Activated B cell treated with CpG ODN at 0.5 μM for 24 hours (primary cell): ENCODE measurements at regions not wholly inside any gene's neighbourhood (a gene's known extent, or its start where the extent isn't known, plus 50 kb on each side); places are given as distances from the start of the nearest gene placed in this dataset.

ENCODE experiments used
- ATAC-seq: fragments of 200-7000 bp; cut with Tn5 transposase; one replicate; pipeline ENCODE4 v1.10.0; 2021; ENCODE audit warnings: low read depth, mild to moderate bottlenecking, moderate library complexity
- CTCF ChIA-PET: fragments of 350-600 bp; sonication (Branson Sonifier 250); formaldehyde crosslinking; loops from one replicate; lab custom pipeline; 2021; ENCODE audit warnings: antibody characterized with exemption; lab: Charles Lee
- POLR2A ChIA-PET: fragments of 350-600 bp; sonication (Branson Sonifier 250); formaldehyde crosslinking; loops from one replicate; lab custom pipeline; 2021; ENCODE audit warnings: antibody characterized with exemption; lab: Charles Lee
- DNase-seq: peaks from one replicate; pipeline ENCODE4 v3.0.0; 2022
- H3K27ac Mint-ChIP-seq: one replicate; pipeline ENCODE4 v1.8.0; 2020; ENCODE audit warnings: mixed read lengths
- H3K27me3 Mint-ChIP-seq: one replicate; pipeline ENCODE4 v1.8.0; 2021; ENCODE audit warnings: mixed read lengths
- H3K36me3 Mint-ChIP-seq: one replicate; pipeline ENCODE4 v1.8.0; 2021; ENCODE audit warnings: low read depth, mixed read lengths
- H3K4me1 Mint-ChIP-seq: one replicate; pipeline ENCODE4 v1.8.0; 2021; ENCODE audit warnings: mixed read lengths
- H3K4me3 Mint-ChIP-seq: one replicate; pipeline ENCODE4 v1.8.0; 2020; ENCODE audit warnings: mild to moderate bottlenecking, mixed read lengths
- H3K9me3 Mint-ChIP-seq: one replicate; pipeline ENCODE4 v1.8.0; 2020; ENCODE audit warnings: mixed read lengths
- intact Hi-C: fragments of 100-400 bp; cut with micrococcal nuclease; formaldehyde crosslinking; loops from one replicate; pipeline ENCODE4 v1.15.1; 2024
- TF ChIP-seq, protein P1 (sequence below): fragments of 200-600 bp; IDR thresholded peaks from one replicate; pipeline ENCODE4 v1.8.0; 2022; ENCODE audit warnings: antibody characterized with exemption, mild to moderate bottlenecking

DNA sequence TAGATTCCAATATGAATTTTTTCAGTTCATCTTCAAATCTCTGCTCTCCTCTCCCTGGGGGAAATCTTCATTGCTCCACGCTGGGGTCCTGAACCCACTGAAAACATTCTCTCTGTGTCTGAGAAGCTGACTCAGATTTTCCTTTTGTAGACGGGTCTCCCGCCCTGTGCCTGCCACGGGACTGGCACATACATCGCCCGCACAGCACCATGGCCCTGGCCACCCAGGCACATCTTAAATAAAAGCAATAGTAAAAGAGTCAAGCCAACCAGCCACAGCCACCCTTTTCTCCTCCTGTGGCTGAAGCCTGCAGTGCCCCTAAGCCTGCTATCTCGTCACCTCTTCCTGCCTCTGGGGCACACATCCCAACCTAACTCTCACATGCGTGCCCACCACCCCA lies 301.2 kb downstream of the ZNF536 start:
- ChIA-PET POLR2A (no interaction called here), CTCF (interaction anchor here (0.8 kb wide), 1 partner anchor 49 kb away, joined by 3 read pairs; no protein-coding TSS in a partner anchor)
- Mint-ChIP-seq H3K36me3 (no peaks in the 10 kb centered on the region), H3K4me3 (no peak overlapping the region), H3K4me1 (no peaks in the 10 kb centered on the region), H3K27me3 (peaks cover 7% of the 10 kb centered on the region), H3K9me3 (no peaks in the 10 kb centered on the region), H3K27ac (no peak overlapping the region)
- DNase-seq (no peak), ATAC-seq (no peak)
- intact Hi-C loops = no loop called here
- TF ChIP-seq, protein P1, sequence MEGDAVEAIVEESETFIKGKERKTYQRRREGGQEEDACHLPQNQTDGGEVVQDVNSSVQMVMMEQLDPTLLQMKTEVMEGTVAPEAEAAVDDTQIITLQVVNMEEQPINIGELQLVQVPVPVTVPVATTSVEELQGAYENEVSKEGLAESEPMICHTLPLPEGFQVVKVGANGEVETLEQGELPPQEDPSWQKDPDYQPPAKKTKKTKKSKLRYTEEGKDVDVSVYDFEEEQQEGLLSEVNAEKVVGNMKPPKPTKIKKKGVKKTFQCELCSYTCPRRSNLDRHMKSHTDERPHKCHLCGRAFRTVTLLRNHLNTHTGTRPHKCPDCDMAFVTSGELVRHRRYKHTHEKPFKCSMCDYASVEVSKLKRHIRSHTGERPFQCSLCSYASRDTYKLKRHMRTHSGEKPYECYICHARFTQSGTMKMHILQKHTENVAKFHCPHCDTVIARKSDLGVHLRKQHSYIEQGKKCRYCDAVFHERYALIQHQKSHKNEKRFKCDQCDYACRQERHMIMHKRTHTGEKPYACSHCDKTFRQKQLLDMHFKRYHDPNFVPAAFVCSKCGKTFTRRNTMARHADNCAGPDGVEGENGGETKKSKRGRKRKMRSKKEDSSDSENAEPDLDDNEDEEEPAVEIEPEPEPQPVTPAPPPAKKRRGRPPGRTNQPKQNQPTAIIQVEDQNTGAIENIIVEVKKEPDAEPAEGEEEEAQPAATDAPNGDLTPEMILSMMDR = no peak

DNA sequence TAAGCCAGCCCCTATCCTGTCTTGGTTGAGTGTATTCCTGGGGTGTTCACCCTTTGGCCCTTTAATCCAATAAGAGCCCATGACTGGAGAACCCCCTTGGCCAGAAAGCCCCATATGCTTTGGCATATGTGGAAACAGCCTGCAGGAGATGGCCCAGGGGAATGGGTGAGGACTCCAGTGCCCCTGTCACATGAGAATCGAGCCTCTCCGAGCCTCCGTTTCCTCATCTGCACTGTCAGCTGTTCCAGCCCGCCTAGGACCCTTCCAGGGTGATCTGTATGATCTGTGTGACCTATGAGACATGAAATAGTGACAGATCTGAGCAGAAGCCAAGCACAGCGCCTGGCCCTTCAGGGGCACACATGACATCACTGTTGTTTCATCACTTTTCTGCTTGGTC lies 300.7 kb downstream of the ZNF536 start:
- TF ChIP-seq, protein P1 = no peak
- Mint-ChIP-seq H3K27me3 (peaks cover 7% of the 10 kb centered on the region), H3K4me3 (no peak overlapping the region), H3K4me1 (no peaks in the 10 kb centered on the region), H3K27ac (no peak overlapping the region), H3K36me3 (no peaks in the 10 kb centered on the region), H3K9me3 (no peaks in the 10 kb centered on the region)
- DNase-seq (no peak), ATAC-seq (no peak)
- intact Hi-C loops = no loop called here
- POLR2A ChIA-PET = no interaction called here
- CTCF ChIA-PET = no interaction called here

DNA sequence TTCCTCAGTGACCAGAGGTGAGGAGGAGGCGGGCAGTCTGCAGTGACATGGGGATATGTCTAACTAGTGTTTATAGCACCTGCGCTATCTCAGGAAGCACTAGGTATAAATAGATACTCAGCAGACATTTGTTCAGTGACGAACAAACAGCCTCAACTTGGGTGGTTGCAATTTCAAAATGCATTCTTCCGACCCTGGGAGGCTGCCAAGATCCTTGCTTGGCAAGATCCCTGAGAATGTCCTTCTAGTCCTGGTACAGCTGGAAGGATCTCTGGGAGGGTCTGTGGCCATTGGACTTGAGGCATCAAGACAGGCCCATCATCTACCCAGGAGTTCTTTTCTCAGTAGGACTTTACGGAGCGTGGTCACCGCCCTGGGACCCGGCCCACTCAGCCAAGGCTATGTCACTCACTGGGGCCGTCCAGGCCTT lies 299.5 kb downstream of the ZNF536 start:
- ChIA-PET CTCF (no interaction called here), POLR2A (no interaction called here)
- intact Hi-C loops = no loop called here
- DNase-seq (no peak), ATAC-seq (no peak)
- TF ChIP-seq, protein P1 = no peak
- H3K4me1 Mint-ChIP-seq = no peaks in the 10 kb centered on the region
- no peaks in the 10 kb centered on the region for H3K9me3 Mint-ChIP-seq
- H3K36me3 Mint-ChIP-seq = no peaks in the 10 kb centered on the region
- H3K27me3 Mint-ChIP-seq = peaks cover 7% of the 10 kb centered on the region
- no peak overlapping the region for H3K27ac Mint-ChIP-seq
- no peak overlapping the region for H3K4me3 Mint-ChIP-seq

DNA sequence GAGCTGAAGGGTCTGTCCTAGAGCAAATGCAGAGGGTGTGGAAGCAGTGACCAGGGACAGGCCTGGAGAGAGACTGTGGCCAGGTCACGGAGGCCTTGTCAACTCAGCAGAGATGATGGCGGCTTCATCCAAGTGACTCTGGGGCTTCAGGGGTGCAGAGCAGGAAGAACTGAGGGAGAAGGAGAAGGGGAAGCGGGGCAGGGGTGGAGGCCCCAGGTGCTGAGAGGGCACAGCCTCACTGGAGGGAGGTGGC lies 299.1 kb downstream of the ZNF536 start:
- Mint-ChIP-seq H3K9me3 (no peaks in the 10 kb centered on the region), H3K4me3 (no peak overlapping the region), H3K4me1 (no peaks in the 10 kb centered on the region), H3K27ac (no peak overlapping the region), H3K36me3 (no peaks in the 10 kb centered on the region), H3K27me3 (peaks cover 7% of the 10 kb centered on the region)
- TF ChIP-seq, protein P1 = no peak
- ATAC-seq (no peak), DNase-seq (no peak)
- intact Hi-C loops = no loop called here
- CTCF ChIA-PET = no interaction called here
- POLR2A ChIA-PET = no interaction called here

DNA sequence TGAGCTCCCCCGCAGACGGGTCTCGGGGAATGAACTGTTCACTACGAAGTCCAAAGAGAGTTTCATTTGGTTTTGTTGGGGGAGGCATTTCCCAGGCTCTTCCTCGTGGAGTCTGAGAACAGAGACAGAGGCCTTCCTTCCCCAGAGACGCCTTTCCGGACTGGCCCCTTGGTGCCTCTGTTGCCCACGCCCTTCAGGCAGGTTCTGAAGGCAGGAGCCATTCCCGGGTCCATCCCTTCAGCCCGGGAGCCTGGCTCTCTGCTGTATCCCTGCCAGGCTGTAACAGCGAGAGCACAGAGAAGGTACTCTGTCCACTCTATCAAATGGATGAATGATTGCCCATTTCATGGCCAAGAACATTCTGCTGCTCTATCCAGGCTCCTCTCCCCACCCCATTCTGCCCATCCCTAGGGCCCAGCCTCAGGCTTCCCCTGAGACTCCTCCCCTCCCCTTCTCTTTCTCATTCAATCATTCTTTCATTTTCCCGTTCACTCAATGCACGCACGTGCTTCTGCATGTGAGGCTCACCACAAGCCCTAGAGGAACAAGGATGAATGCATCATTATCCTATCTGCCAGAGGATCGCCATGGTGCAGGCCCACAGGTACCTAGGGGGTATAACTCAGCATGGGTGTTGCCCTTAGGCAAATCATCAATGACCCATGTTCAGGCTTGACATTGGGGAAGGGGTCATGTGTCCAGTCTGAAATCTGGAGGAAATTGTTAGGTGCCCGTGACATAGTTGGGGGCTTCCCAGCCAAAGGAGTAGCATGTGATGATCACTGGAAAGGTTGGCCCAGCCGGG lies 298.6 kb downstream of the ZNF536 start:
- no peaks in the 10 kb centered on the region for H3K4me1 Mint-ChIP-seq
- no peak for ATAC-seq

More for the DNA sequence above, 298.6 kb downstream of the ZNF536 start:
- TF ChIP-seq, protein P1 = no peak
- Mint-ChIP-seq H3K27ac (no peak overlapping the region), H3K9me3 (no peaks in the 10 kb centered on the region), H3K27me3 (peaks cover 8% of the 10 kb centered on the region), H3K36me3 (no peaks in the 10 kb centered on the region), H3K4me3 (no peak overlapping the region)
- no peak for DNase-seq
- POLR2A ChIA-PET = no interaction called here
- intact Hi-C loops = no loop called here
- CTCF ChIA-PET = no interaction called here
